ENCODE measurements at regions not wholly inside any gene's neighbourhood (a gene's known extent, or its start where the extent isn't known, plus 50 kb on each side); places are given as distances from the start of the nearest gene placed in this dataset.

- Mint-ChIP-seq H3K27me3 (ENCODE audit: unreplicated experiment) (no peaks in the 10 kb centered on the region), H3K9me3 (ENCODE audit: unreplicated experiment) (no peaks in the 10 kb centered on the region), H3K36me3 (ENCODE audit: unreplicated experiment) (no peaks in the 10 kb centered on the region), H3K4me3 (ENCODE audit: unreplicated experiment) (no peak overlapping the region), H3K27ac (ENCODE audit: unreplicated experiment) (no peak overlapping the region), H3K4me1 (ENCODE audit: low read depth, unreplicated experiment) (no peaks in the 10 kb centered on the region)
- TF ChIP-seq, protein P1, sequence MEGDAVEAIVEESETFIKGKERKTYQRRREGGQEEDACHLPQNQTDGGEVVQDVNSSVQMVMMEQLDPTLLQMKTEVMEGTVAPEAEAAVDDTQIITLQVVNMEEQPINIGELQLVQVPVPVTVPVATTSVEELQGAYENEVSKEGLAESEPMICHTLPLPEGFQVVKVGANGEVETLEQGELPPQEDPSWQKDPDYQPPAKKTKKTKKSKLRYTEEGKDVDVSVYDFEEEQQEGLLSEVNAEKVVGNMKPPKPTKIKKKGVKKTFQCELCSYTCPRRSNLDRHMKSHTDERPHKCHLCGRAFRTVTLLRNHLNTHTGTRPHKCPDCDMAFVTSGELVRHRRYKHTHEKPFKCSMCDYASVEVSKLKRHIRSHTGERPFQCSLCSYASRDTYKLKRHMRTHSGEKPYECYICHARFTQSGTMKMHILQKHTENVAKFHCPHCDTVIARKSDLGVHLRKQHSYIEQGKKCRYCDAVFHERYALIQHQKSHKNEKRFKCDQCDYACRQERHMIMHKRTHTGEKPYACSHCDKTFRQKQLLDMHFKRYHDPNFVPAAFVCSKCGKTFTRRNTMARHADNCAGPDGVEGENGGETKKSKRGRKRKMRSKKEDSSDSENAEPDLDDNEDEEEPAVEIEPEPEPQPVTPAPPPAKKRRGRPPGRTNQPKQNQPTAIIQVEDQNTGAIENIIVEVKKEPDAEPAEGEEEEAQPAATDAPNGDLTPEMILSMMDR (IDR thresholded peaks at IDR 0.05; ENCODE audit: partially characterized antibody, unreplicated experiment) = no peak
- DNase-seq = no peak
Observed at GRCh38 chr13:40148742-40149141, 493.3 kb downstream of the COG6 start.

DNA sequence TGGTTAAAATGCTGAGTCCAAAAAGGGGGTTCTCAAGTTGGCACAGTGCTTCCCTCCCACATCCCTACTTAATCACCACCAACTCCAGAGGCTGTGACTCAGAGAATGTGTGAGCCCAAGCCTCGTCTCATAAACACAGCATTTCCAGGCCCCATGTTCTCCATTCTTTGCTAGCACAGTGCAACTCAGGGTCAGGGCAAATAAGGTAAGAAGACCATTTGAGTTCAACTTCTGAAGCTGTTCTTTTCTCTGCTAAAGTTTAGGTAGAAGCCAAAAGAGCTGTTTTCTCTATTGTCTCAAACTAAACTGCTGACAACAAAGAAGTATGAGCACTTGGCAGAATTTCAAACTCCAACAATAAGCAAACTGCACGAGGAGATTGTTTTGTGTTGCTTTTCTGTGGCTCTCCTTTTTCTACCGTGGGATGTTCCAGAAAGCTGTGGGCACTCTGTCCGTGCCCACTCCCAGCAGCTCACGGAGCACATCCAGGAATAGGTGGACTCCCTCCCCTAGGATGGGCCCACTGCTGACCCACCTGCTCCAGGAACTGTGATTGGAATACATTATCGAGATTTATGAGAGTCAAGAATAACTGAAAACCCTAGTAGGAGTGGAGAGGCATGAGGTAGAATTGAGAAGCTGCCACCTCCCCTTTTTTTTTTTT is 494.3 kb downstream of the COG6 start:
- Mint-ChIP-seq H3K27ac (ENCODE audit: unreplicated experiment) (no peak overlapping the region), H3K27me3 (ENCODE audit: unreplicated experiment) (no peaks in the 10 kb centered on the region), H3K4me3 (ENCODE audit: unreplicated experiment) (no peak overlapping the region), H3K4me1 (ENCODE audit: low read depth, unreplicated experiment) (no peaks in the 10 kb centered on the region), H3K36me3 (ENCODE audit: unreplicated experiment) (no peaks in the 10 kb centered on the region), H3K9me3 (ENCODE audit: unreplicated experiment) (no peaks in the 10 kb centered on the region)
- TF ChIP-seq, protein P1 (IDR thresholded peaks at IDR 0.05; ENCODE audit: partially characterized antibody, unreplicated experiment) = no peak
- no peak for DNase-seq

- no peak for DNase-seq
- Mint-ChIP-seq H3K36me3 (ENCODE audit: unreplicated experiment) (no peaks in the 10 kb centered on the region), H3K9me3 (ENCODE audit: unreplicated experiment) (no peaks in the 10 kb centered on the region), H3K27me3 (ENCODE audit: unreplicated experiment) (no peaks in the 10 kb centered on the region), H3K27ac (ENCODE audit: unreplicated experiment) (no peak overlapping the region), H3K4me1 (ENCODE audit: low read depth, unreplicated experiment) (no peaks in the 10 kb centered on the region), H3K4me3 (ENCODE audit: unreplicated experiment) (no peak overlapping the region)
- TF ChIP-seq, protein P1 (IDR thresholded peaks at IDR 0.05; ENCODE audit: partially characterized antibody, unreplicated experiment) = no peak
Observed at GRCh38 chr13:40151673-40152072, 496.2 kb downstream of the COG6 start.

- Mint-ChIP-seq H3K4me1 (ENCODE audit: low read depth, unreplicated experiment) (no peaks in the 10 kb centered on the region), H3K36me3 (ENCODE audit: unreplicated experiment) (no peaks in the 10 kb centered on the region), H3K4me3 (ENCODE audit: unreplicated experiment) (no peak overlapping the region), H3K27ac (ENCODE audit: unreplicated experiment) (no peak overlapping the region), H3K27me3 (ENCODE audit: unreplicated experiment) (no peaks in the 10 kb centered on the region), H3K9me3 (ENCODE audit: unreplicated experiment) (no peaks in the 10 kb centered on the region)
- no peak for DNase-seq
- TF ChIP-seq, protein P1 (IDR thresholded peaks at IDR 0.05; ENCODE audit: partially characterized antibody, unreplicated experiment) = no peak
Observed at GRCh38 chr13:40152145-40152544, 496.7 kb downstream of the COG6 start.

- Mint-ChIP-seq H3K27me3 (ENCODE audit: unreplicated experiment) (no peaks in the 10 kb centered on the region), H3K4me1 (ENCODE audit: low read depth, unreplicated experiment) (no peaks in the 10 kb centered on the region), H3K9me3 (ENCODE audit: unreplicated experiment) (no peaks in the 10 kb centered on the region), H3K4me3 (ENCODE audit: unreplicated experiment) (no peak overlapping the region), H3K27ac (ENCODE audit: unreplicated experiment) (no peak overlapping the region), H3K36me3 (ENCODE audit: unreplicated experiment) (no peaks in the 10 kb centered on the region)
- TF ChIP-seq, protein P1 (IDR thresholded peaks at IDR 0.05; ENCODE audit: partially characterized antibody, unreplicated experiment) = no peak
- DNase-seq = no peak
Observed at GRCh38 chr13:40152922-40153321, 497.5 kb downstream of the COG6 start.

Measured in glutamatergic neuron (in vitro differentiated cells).